GM12892 (cell line): ENCODE measurements at regions not wholly inside any gene's neighbourhood (a gene's known extent, or its start where the extent isn't known, plus 50 kb on each side); places are given as distances from the start of the nearest gene placed in this dataset.

Experiments
- POLR2AphosphoS5 ChIP-seq: IDR thresholded peaks from 2 replicates; pipeline ENCODE4 v1.6.1; 2011; ENCODE audit warnings: low read depth, low read length, control low read depth
- TAF1 ChIP-seq: IDR thresholded peaks from 2 replicates; pipeline ENCODE4 v1.6.1; 2011; ENCODE audit warnings: low read depth, mild to moderate bottlenecking, control low read depth, low read length, borderline replicate concordance

GRCh38 chr7:115618676-115619075 lies 411.9 kb downstream of the TFEC start:
- TF ChIP-seq POLR2AphosphoS5 (no peak), TAF1 (no peak)
